PC-3 (cell line): ENCODE measurements at regions not wholly inside any gene's neighbourhood (a gene's known extent, or its start where the extent isn't known, plus 50 kb on each side); places are given as distances from the start of the nearest gene placed in this dataset.

Experiments used
- ATAC-seq: fragments of 200-7000 bp; cut with Tn5 transposase; 2 replicates; pipeline ENCODE4 v1.9.1; 2020; ENCODE audit warnings: mild to moderate bottlenecking, moderate library complexity
- BruUV-seq: library from RNA; stranded (reverse); fragments of 400-500 nt; replicated peaks from 2 replicates; lab custom pipeline; 2021; lab: Mats Ljungman, UMichigan
- CTCF ChIA-PET: fragments of 300-600 bp; sonication (Branson Sonifier 250); formaldehyde crosslinking; loops from one replicate; lab custom pipeline; 2022; ENCODE audit warnings: antibody characterized with exemption; lab: Charles Lee
- POLR2A ChIA-PET: fragments of 300-600 bp; sonication (Branson Sonifier 250); formaldehyde crosslinking; loops from one replicate; lab custom pipeline; 2022; ENCODE audit warnings: antibody characterized with exemption; ENCODE audit not compliant: unreplicated experiment; lab: Charles Lee
- DNase-seq: peaks from one replicate; pipeline ENCODE4 v3.0.0-alpha.2; 2015
- H2AFZ ChIP-seq: fragments of 300-600 bp; sonication (generic); 2 replicates; pipeline ENCODE4 v1.6.0; 2016; ENCODE audit warnings: antibody characterized with exemption, low read length
- H3F3A ChIP-seq: fragments of 300-600 bp; sonication (generic); one replicate; pipeline ENCODE4 v1.6.0; 2017; ENCODE audit warnings: antibody characterized with exemption, low read length, control low read depth, mild to moderate bottlenecking; ENCODE audit not compliant: unreplicated experiment
- H3K27ac ChIP-seq: fragments of 300-600 bp; sonication (generic); 2 replicates; pipeline ENCODE4 v1.5.1; 2016; ENCODE audit warnings: mild to moderate bottlenecking, low read length
- H3K27me3 ChIP-seq: fragments of 300-600 bp; sonication (generic); 2 replicates; pipeline ENCODE4 v1.6.1; 2016; ENCODE audit warnings: low read length, mixed read lengths
- H3K36me3 ChIP-seq: fragments of 300-600 bp; sonication (generic); 2 replicates; pipeline ENCODE4 v1.6.1; 2016; ENCODE audit warnings: low read depth, mixed run types, low read length, mixed read lengths
- H3K4me1 ChIP-seq: fragments of 300-600 bp; sonication (generic); 2 replicates; pipeline ENCODE4 v1.5.1; 2016; ENCODE audit warnings: low read length; ENCODE audit not compliant: insufficient read depth
- H3K4me2 ChIP-seq: fragments of 300-600 bp; sonication (generic); 2 replicates; pipeline ENCODE4 v1.6.0; 2016; ENCODE audit warnings: low read length
- H3K4me3 ChIP-seq: fragments of 300-600 bp; sonication (generic); 2 replicates; pipeline ENCODE4 v1.5.1; 2016; ENCODE audit warnings: mild to moderate bottlenecking, low read length, mixed read lengths
- H3K79me2 ChIP-seq: fragments of 300-600 bp; sonication (generic); 2 replicates; pipeline ENCODE4 v1.6.1; 2017; ENCODE audit warnings: low read length, mixed read lengths
- H3K9ac ChIP-seq: fragments of 300-600 bp; sonication (generic); 2 replicates; pipeline ENCODE4 v1.6.0; 2016; ENCODE audit warnings: mild to moderate bottlenecking, low read length
- H3K9me2 ChIP-seq: fragments of 300-600 bp; sonication (generic); replicated peaks from 2 replicates; pipeline ENCODE4 v1.6.1; 2016; ENCODE audit warnings: mixed run types, low read length, mixed read lengths
- H3K9me3 ChIP-seq: fragments of 300-600 bp; sonication (generic); 2 replicates; pipeline ENCODE4 v1.6.1; 2016; ENCODE audit warnings: low read length, mixed read lengths
- H4K20me1 ChIP-seq: fragments of 300-600 bp; sonication (generic); 2 replicates; pipeline ENCODE4 v1.6.1; 2016; ENCODE audit warnings: low read length, mixed read lengths
- CTCF ChIP-seq: fragments of 300-600 bp; sonication (generic); conservative IDR thresholded peaks from 2 replicates; pipeline ENCODE4 v1.5.1; 2017; ENCODE audit warnings: antibody characterized with exemption, low read depth, mild to moderate bottlenecking, low read length
- EZH2 ChIP-seq: fragments of 300-600 bp; sonication (generic); IDR thresholded peaks from one replicate; pipeline ENCODE4 v1.6.1; 2017; ENCODE audit warnings: antibody characterized with exemption, mild to moderate bottlenecking, low read length; ENCODE audit not compliant: unreplicated experiment
- EZH2phosphoT487 ChIP-seq: fragments of 300-600 bp; sonication (generic); IDR thresholded peaks from 2 replicates; pipeline ENCODE4 v1.6.1; 2018; ENCODE audit warnings: mild to moderate bottlenecking, antibody characterized with exemption, low read length, borderline replicate concordance
- intact Hi-C: fragments of 100-400 bp; cut with micrococcal nuclease; formaldehyde crosslinking; loops from 2 replicates; pipeline ENCODE4 v1.9.0; 2023

DNA sequence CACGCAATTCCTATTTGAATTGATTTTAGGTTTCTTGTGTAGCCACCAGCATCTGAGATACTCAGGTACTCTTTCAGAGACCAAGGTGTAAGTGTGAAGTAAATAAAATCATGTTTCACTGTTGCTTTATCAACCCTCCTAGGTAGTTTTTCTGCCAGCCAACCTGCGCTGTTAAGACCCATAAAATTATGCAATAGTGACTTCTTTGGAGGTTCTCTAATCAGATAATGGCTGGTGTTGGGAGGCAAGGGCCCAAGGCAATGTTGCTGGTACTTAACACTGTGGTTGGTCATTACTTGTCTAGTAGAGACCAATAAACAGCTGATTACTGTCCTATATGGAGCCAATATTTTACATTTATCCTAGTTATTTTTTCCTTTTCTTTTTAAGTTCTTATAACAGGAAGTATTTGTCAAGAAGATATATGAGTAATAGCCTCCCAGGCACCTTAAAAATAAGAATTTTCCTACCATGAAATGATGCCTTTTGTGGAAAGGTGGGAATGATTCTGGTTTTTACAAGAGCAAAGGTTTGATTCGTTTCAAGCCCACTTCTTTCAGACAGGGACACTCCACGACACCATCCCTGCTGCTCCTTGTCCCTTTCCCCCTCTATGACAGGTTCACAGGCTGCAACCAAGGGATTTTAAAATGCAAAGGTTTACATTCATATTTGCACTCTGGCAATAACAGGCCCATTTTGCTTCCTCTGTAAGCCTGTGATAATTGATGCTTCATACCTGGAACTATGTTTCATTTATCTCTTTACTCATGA lies 259.3 kb downstream of the MEIS1 start:
- CTCF ChIA-PET, result no interaction called here
- no peaks in the 10 kb centered on the region for H4K20me1 ChIP-seq
- intact Hi-C loops, result no loop called here
- ATAC-seq, result no peak
- H2AFZ ChIP-seq, result no peak overlapping the region
- H3F3A ChIP-seq, result no peaks in the 10 kb centered on the region
- no peak for DNase-seq
- no peaks in the 10 kb centered on the region for H3K9me3 ChIP-seq
- no peaks in the 10 kb centered on the region for H3K9me2 ChIP-seq
- no peak for TF ChIP-seq EZH2phosphoT487
- TF ChIP-seq CTCF, result no peak
- TF ChIP-seq EZH2, result no peak
- no peak overlapping the region for H3K9ac ChIP-seq
- BruUV-seq, result no TSS peak
- H3K27ac ChIP-seq, result no peak overlapping the region
- POLR2A ChIA-PET, result no interaction called here
- H3K4me2 ChIP-seq, result no peak overlapping the region
- no peaks in the 10 kb centered on the region for H3K79me2 ChIP-seq
- H3K4me1 ChIP-seq, result no peaks in the 10 kb centered on the region
- no peak overlapping the region for H3K4me3 ChIP-seq
- H3K36me3 ChIP-seq, result no peaks in the 10 kb centered on the region
- peaks cover 98% of the 10 kb centered on the region for H3K27me3 ChIP-seq

GRCh38 chr2:66695226-66695735 lies 260.4 kb downstream of the MEIS1 start:
- DNase-seq (no peak), ATAC-seq (no peak)
- Histone ChIP-seq H3K9ac (no peak overlapping the region), H3K27me3 (peaks cover 99% of the 10 kb centered on the region), H3K9me2 (no peaks in the 10 kb centered on the region), H3K4me3 (no peak overlapping the region), H3K4me2 (no peak overlapping the region), H3K36me3 (no peaks in the 10 kb centered on the region), H3F3A (no peaks in the 10 kb centered on the region), H2AFZ (no peak overlapping the region), H3K9me3 (no peaks in the 10 kb centered on the region), H3K4me1 (peaks cover 8% of the 10 kb centered on the region; the same call in 1 of the 2 replicates), H4K20me1 (no peaks in the 10 kb centered on the region), H3K79me2 (no peaks in the 10 kb centered on the region), H3K27ac (no peak overlapping the region)
- CTCF ChIA-PET, result interaction anchor here (0.7 kb wide), 1 partner anchor 414 kb away, joined by 3 read pairs; no protein-coding TSS in a partner anchor
- TF ChIP-seq CTCF (no peak), EZH2 (no peak), EZH2phosphoT487 (no peak)
- intact Hi-C loops, result no loop called here
- POLR2A ChIA-PET, result no interaction called here
- no TSS peak for BruUV-seq

DNA sequence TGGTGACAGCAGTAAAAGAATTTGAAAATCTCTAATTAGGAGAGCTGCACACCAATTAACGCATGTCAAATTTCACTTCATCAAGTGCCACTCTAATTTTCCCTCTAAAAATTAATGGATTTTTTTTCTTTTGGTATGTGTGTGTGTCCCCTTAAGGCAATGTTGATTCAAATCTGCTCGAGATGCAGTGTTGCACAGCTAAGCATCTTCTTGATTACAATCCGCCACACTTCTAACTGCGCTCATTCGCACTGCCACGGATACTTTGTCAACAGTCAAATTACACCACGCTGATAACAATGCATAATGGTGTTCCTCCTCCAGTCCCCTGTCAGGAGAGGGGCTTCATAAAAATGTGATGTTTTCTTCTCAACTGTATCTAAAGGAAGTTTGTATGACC lies 261.4 kb downstream of the MEIS1 start:
- CTCF ChIA-PET, result no interaction called here

More for the DNA sequence above, 261.4 kb downstream of the MEIS1 start:
- intact Hi-C loops, result no loop called here
- ATAC-seq (no peak), DNase-seq (no peak)
- peaks cover 97% of the 10 kb centered on the region for H3K27me3 ChIP-seq
- H3K4me1 ChIP-seq, result peaks cover 14% of the 10 kb centered on the region
- no peaks in the 10 kb centered on the region for H3K79me2 ChIP-seq
- no peaks in the 10 kb centered on the region for H3F3A ChIP-seq
- BruUV-seq, result no TSS peak
- no peak overlapping the region for H3K27ac ChIP-seq
- no peaks in the 10 kb centered on the region for H3K36me3 ChIP-seq
- H3K9ac ChIP-seq, result no peak overlapping the region
- TF ChIP-seq EZH2phosphoT487, result no peak
- TF ChIP-seq CTCF, result no peak
- no peak for TF ChIP-seq EZH2
- H3K4me2 ChIP-seq, result no peak overlapping the region
- H3K9me2 ChIP-seq, result no peaks in the 10 kb centered on the region
- no peak overlapping the region for H2AFZ ChIP-seq
- no peaks in the 10 kb centered on the region for H4K20me1 ChIP-seq
- no peaks in the 10 kb centered on the region for H3K9me3 ChIP-seq
- POLR2A ChIA-PET, result no interaction called here
- no peak overlapping the region for H3K4me3 ChIP-seq
